HG02610 (cell line): ENCODE measurements at regions not wholly inside any gene's neighbourhood (a gene's known extent, or its start where the extent isn't known, plus 50 kb on each side); places are given as distances from the start of the nearest gene placed in this dataset.

ENCODE experiments used
- ATAC-seq: cut with Tn5 transposase; IDR thresholded peaks from one replicate; pipeline ENCODE4 v1.9.1; 2021; ENCODE audit warnings: mild to moderate bottlenecking, moderate library complexity; ENCODE audit not compliant: unreplicated experiment

- ATAC-seq = no peak
These were observed 114.0 kb upstream of the RND3 start for GRCh38 chr2:150601280-150602038.

GRCh38 chr2:150599889-150600288 lies 112.4 kb upstream of the RND3 start:
- ATAC-seq = no peak

- ATAC-seq = no peak
These were observed 110.9 kb upstream of the RND3 start for GRCh38 chr2:150598383-150598782.

GRCh38 chr2:150595803-150596470 lies 108.5 kb upstream of the RND3 start:
- no peak for ATAC-seq

- ATAC-seq = no peak
These were observed 106.8 kb upstream of the RND3 start for GRCh38 chr2:150594299-150594698.

GRCh38 chr2:150591496-150592285 lies 104.2 kb upstream of the RND3 start:
- ATAC-seq = no peak

- no peak for ATAC-seq
These were observed 102.2 kb upstream of the RND3 start for GRCh38 chr2:150589681-150590080.

GRCh38 chr2:150588506-150588870 lies 101.0 kb upstream of the RND3 start:
- ATAC-seq = no peak

GRCh38 chr2:150587547-150588505 lies 100.4 kb upstream of the RND3 start:
- ATAC-seq = no peak

GRCh38 chr2:150586858-150587257 lies 99.4 kb upstream of the RND3 start:
- ATAC-seq = no peak

- no peak for ATAC-seq
These were observed 97.9 kb upstream of the RND3 start for GRCh38 chr2:150585221-150585971.

GRCh38 chr2:150584081-150584480 lies 96.6 kb upstream of the RND3 start:
- no peak for ATAC-seq

GRCh38 chr2:150581717-150582472 lies 94.4 kb upstream of the RND3 start:
- no peak for ATAC-seq

- ATAC-seq = no peak
These were observed 91.0 kb upstream of the RND3 start for GRCh38 chr2:150578481-150578880.

GRCh38 chr2:150575861-150576260 lies 88.4 kb upstream of the RND3 start:
- no peak for ATAC-seq

GRCh38 chr2:150572961-150573395 lies 85.5 kb upstream of the RND3 start:
- peak; percentile 97 for ATAC-seq

GRCh38 chr2:150572194-150572766 lies 84.8 kb upstream of the RND3 start:
- no peak for ATAC-seq

- ATAC-seq = no peak
These were observed 83.7 kb upstream of the RND3 start for GRCh38 chr2:150571121-150571520.

GRCh38 chr2:150570712-150571111 lies 83.2 kb upstream of the RND3 start:
- ATAC-seq = no peak
